HepG2 (cell line): ENCODE measurements at regions not wholly inside any gene's neighbourhood (a gene's known extent, or its start where the extent isn't known, plus 50 kb on each side); places are given as distances from the start of the nearest gene placed in this dataset.

Source experiments
- ATAC-seq: fragments of 200-7000 bp; cut with Tn5 transposase; 3 replicates; pipeline ENCODE4 v1.9.1; 2020; ENCODE audit warnings: mild to moderate bottlenecking, moderate library complexity
- BruUV-seq: library from RNA; stranded (reverse); fragments of 400-500 nt; replicated peaks from 2 replicates; lab custom pipeline; 2021; lab: Mats Ljungman, UMichigan
- CTCF ChIA-PET: fragments of 300-600 bp; formaldehyde crosslinking; extraction: SDS; loops from one replicate; lab custom pipeline; 2021; ENCODE audit warnings: low total read pairs, inconsistent platforms, low intra/inter-chr PET ratio; lab: Yijun Ruan, JAX
- POLR2A ChIA-PET: fragments of 350-600 bp; sonication (Branson Sonifier 250); formaldehyde crosslinking; loops from one replicate; lab custom pipeline; 2020; ENCODE audit warnings: antibody characterized with exemption, inconsistent platforms; lab: Yijun Ruan, JAX
- DNase-seq: peaks from one replicate; pipeline ENCODE4 v3.0.0-alpha.2; 2015; ENCODE audit warnings: low spot score
- FAIRE-seq: peaks from 3 replicates; lab custom pipeline; 2011; peaks lifted over from hg19 to GRCh38; lab: Jason Lieb, UNC
- H2AFZ ChIP-seq: one replicate; pipeline ENCODE4 v1.6.1; 2011; ENCODE audit warnings: low read length, inconsistent platforms
- H3K27ac ChIP-seq: fragments of 300-600 bp; 3 replicates; pipeline ENCODE4 v1.8.0; 2011; ENCODE audit warnings: mixed run types, mild to moderate bottlenecking, mixed read lengths, low read length, inconsistent platforms; ENCODE audit not compliant: insufficient read depth; ENCODE audit errors: extremely low read length
- H3K27me3 ChIP-seq, 2 experiments: fragments of 200-600 bp in 1 of 2; 2 replicates in 1 of 2; 3 replicates in 1 of 2; pipeline versions ENCODE4 v1.6.0 to v1.8.0; 2011; ENCODE audit warnings: low read length in 2 of 2, mild to moderate bottlenecking in 2 of 2, moderate library complexity in 2 of 2, inconsistent platforms in 1 of 2; ENCODE audit not compliant: insufficient read depth in 2 of 2, control insufficient read depth in 1 of 2
- H3K36me3 ChIP-seq, 2 experiments: fragments of 200-600 bp in 1 of 2; replicated peaks in 1 of 2; 2 replicates in 1 of 2; 3 replicates in 1 of 2; pipeline versions ENCODE4 v1.5.1 to v1.8.0; 2011; ENCODE audit warnings: low read length in 2 of 2, inconsistent platforms in 1 of 2; ENCODE audit not compliant: insufficient read depth in 2 of 2, control insufficient read depth in 1 of 2
- H3K4me1 ChIP-seq: 2 replicates; pipeline ENCODE4 v1.5.1; 2012; ENCODE audit warnings: low read length, inconsistent platforms; ENCODE audit not compliant: insufficient read depth
- H3K4me2 ChIP-seq: 2 replicates; pipeline ENCODE4 v1.6.0; 2011; ENCODE audit warnings: low read depth, low read length, inconsistent platforms
- H3K4me3 ChIP-seq, 3 experiments: fragments of 200-600 bp in 1 of 3; sonication (generic), shearing (Covaris generic) in 1 of 3; replicated peaks in 1 of 3; 2 replicates each; pipeline ENCODE4 v1.5.1; 2011 to 2016; ENCODE audit warnings: low read length in 3 of 3, inconsistent platforms in 2 of 3, low read depth in 2 of 3, mild to moderate bottlenecking in 2 of 3, control low read depth in 1 of 3, mixed read lengths in 1 of 3; ENCODE audit not compliant: insufficient read depth in 1 of 3
- H3K79me2 ChIP-seq: one replicate; pipeline ENCODE4 v1.6.1; 2011; ENCODE audit warnings: low read length, inconsistent platforms; ENCODE audit not compliant: insufficient read depth
- H3K9ac ChIP-seq: 2 replicates; pipeline ENCODE4 v1.6.0; 2011; ENCODE audit warnings: mild to moderate bottlenecking, low read depth, low read length, inconsistent platforms; ENCODE audit not compliant: insufficient read depth
- H3K9me3 ChIP-seq: 2 replicates; pipeline ENCODE4 v1.5.1; 2012; ENCODE audit warnings: mild to moderate bottlenecking, low read length
- H4K20me1 ChIP-seq: 2 replicates; pipeline ENCODE4 v1.6.0; 2011; ENCODE audit warnings: inconsistent platforms, mild to moderate bottlenecking, low read length, moderate library complexity; ENCODE audit not compliant: insufficient read depth
- NFIB ChIP-seq: sonication (generic); formaldehyde crosslinking; IDR thresholded peaks from 2 replicates; pipeline ENCODE4 v1.9.0; 2021; ENCODE audit warnings: missing genetic modification reagents, mild to moderate bottlenecking, borderline replicate concordance
- ZBTB7A ChIP-seq: sonication (generic); formaldehyde crosslinking; IDR thresholded peaks from 2 replicates; pipeline ENCODE4 v1.8.0; 2022; ENCODE audit warnings: mild to moderate bottlenecking, missing genetic modification reagents
- in situ Hi-C: cut with HindIII; loops from 2 replicates; pipeline ENCODE4 v1.10.0; 2017; ENCODE audit warnings: low pct_unique_long_range_greater_than_20kb; ENCODE audit not compliant: extremely low pct_ligation_motif_present
- intact Hi-C: fragments of 100-400 bp; cut with micrococcal nuclease; formaldehyde crosslinking; loops from one replicate; pipeline ENCODE4 v1.10.0; 2022; ENCODE audit not compliant: unreplicated experiment
- TF ChIP-seq, protein P1 (sequence below): sonication (generic); formaldehyde crosslinking; IDR thresholded peaks from 2 replicates; pipeline ENCODE4 v1.4.0; 2020; ENCODE audit warnings: missing genetic modification reagents
- TF ChIP-seq, protein P2 (sequence below): sonication (generic); formaldehyde crosslinking; IDR thresholded peaks from 2 replicates; pipeline ENCODE4 v1.5.1; 2020; ENCODE audit warnings: missing genetic modification reagents, mild to moderate bottlenecking, borderline replicate concordance

DNA sequence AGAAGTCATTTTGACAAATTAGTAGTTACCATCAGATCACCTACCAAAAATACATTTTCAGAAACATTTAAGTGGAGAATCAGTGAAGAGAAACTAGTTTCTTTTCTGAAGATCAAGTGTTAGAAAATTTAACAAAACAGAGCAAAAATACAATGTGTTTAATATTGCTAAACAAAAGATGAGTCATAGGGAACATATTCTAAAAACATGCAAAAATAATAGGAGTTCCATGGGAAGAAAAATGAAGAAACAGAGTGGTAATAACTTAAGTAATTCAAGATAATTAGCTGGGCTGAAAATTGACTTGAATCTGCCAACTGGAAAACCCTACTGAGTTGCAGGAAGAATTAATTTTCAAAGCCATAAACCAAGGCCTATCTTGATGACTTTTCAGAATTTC is 111.5 kb upstream of the KITLG start:
- ATAC-seq (no peak), FAIRE-seq (no peak), DNase-seq (no peak)
- Histone ChIP-seq H3K9ac (no peak overlapping the region), H3K4me3 (no peak overlapping the region), H3K27ac (no peak overlapping the region), H3K36me3 (no peaks in the 10 kb centered on the region), H3K79me2 (no peaks in the 10 kb centered on the region), H3K27me3 (no peaks in the 10 kb centered on the region), H3K4me1 (no peaks in the 10 kb centered on the region), H3K9me3 (peaks cover 29% of the 10 kb centered on the region), H2AFZ (no peak overlapping the region), H3K4me2 (no peak overlapping the region), H4K20me1 (no peaks in the 10 kb centered on the region)
- CTCF ChIA-PET = no interaction called here
- intact Hi-C loops (no loop called here), in situ Hi-C loops (no loop called here)
- BruUV-seq = no TSS peak
- TF ChIP-seq, protein P1, sequence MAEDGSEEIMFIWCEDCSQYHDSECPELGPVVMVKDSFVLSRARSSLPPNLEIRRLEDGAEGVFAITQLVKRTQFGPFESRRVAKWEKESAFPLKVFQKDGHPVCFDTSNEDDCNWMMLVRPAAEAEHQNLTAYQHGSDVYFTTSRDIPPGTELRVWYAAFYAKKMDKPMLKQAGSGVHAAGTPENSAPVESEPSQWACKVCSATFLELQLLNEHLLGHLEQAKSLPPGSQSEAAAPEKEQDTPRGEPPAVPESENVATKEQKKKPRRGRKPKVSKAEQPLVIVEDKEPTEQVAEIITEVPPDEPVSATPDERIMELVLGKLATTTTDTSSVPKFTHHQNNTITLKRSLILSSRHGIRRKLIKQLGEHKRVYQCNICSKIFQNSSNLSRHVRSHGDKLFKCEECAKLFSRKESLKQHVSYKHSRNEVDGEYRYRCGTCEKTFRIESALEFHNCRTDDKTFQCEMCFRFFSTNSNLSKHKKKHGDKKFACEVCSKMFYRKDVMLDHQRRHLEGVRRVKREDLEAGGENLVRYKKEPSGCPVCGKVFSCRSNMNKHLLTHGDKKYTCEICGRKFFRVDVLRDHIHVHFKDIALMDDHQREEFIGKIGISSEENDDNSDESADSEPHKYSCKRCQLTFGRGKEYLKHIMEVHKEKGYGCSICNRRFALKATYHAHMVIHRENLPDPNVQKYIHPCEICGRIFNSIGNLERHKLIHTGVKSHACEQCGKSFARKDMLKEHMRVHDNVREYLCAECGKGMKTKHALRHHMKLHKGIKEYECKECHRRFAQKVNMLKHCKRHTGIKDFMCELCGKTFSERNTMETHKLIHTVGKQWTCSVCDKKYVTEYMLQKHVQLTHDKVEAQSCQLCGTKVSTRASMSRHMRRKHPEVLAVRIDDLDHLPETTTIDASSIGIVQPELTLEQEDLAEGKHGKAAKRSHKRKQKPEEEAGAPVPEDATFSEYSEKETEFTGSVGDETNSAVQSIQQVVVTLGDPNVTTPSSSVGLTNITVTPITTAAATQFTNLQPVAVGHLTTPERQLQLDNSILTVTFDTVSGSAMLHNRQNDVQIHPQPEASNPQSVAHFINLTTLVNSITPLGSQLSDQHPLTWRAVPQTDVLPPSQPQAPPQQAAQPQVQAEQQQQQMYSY (CRISPR knock-in tag) = no peak
- TF ChIP-seq NFIB (CRISPR knock-in tag) (no peak), ZBTB7A (CRISPR knock-in tag) (no peak)
- TF ChIP-seq, protein P2, sequence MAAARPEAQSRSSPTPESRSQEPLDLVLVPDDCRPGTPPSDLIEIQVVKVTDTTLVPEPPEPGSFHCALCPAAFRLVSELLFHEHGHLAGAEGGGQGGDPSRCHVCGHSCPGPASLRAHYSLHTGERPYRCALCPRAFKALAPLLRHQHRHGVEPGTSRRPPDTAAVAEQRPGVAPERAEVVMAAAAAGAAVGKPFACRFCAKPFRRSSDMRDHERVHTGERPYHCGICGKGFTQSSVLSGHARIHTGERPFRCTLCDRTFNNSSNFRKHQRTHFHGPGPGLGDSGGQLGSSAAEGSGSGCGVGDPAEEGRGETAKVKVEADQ (CRISPR knock-in tag) = no peak
- POLR2A ChIA-PET = no interaction called here
